A549 (cell line): ENCODE measurements at regions not wholly inside any gene's neighbourhood (a gene's known extent, or its start where the extent isn't known, plus 50 kb on each side); places are given as distances from the start of the nearest gene placed in this dataset.

Experiments
- ATAC-seq, 2 experiments: fragments of 200-7000 bp in 1 of 2; fragments of >200 bp in 1 of 2; cut with Nextera tagmentation in 1 of 2; cut with Tn5 transposase in 1 of 2; 3 replicates each; pipeline versions ENCODE4 v1.8.0 to v1.9.1; 2018 to 2020; ENCODE audit warnings: mild to moderate bottlenecking in 1 of 2, moderate library complexity in 1 of 2
- CTCF ChIA-PET: fragments of 300-600 bp; sonication (Branson Sonifier 250); formaldehyde crosslinking; extraction: SDS; loops from one replicate; lab custom pipeline; 2021; ENCODE audit warnings: antibody characterized with exemption, inconsistent platforms; lab: Yijun Ruan, JAX
- POLR2A ChIA-PET: fragments of 350-600 bp; formaldehyde crosslinking; extraction: SDS; loops from one replicate; lab custom pipeline; 2021; ENCODE audit warnings: antibody characterized with exemption, inconsistent platforms; lab: Yijun Ruan, JAX
- DNase-seq, 2 experiments: peaks; one replicate each; pipeline versions ENCODE4 v3.0.0 to v3.0.0-alpha.2; 2011 to 2016; ENCODE audit warnings: low read depth in 1 of 2, low spot score in 1 of 2
- FAIRE-seq: peaks from 2 replicates; lab custom pipeline; 2011; peaks lifted over from hg19 to GRCh38; lab: Jason Lieb, UNC
- H3K27ac ChIP-seq, 2 experiments: fragments of >200 bp; sonication (Bioruptor Twin); formaldehyde crosslinking; 3 replicates each; pipeline ENCODE4 v1.5.1; 2016 to 2017
- H3K4me1 ChIP-seq: fragments of >200 bp; sonication (Bioruptor Twin); formaldehyde crosslinking; 3 replicates; pipeline ENCODE4 v1.6.1; 2016
- H3K4me2 ChIP-seq: fragments of >200 bp; sonication (Bioruptor Twin); formaldehyde crosslinking; 3 replicates; pipeline ENCODE4 v1.6.1; 2016
- H3K4me3 ChIP-seq: fragments of >200 bp; sonication (Bioruptor Twin); formaldehyde crosslinking; 3 replicates; pipeline ENCODE4 v1.5.1; 2016
- H3K9me3 ChIP-seq: fragments of >200 bp; sonication (Bioruptor Twin); formaldehyde crosslinking; 3 replicates; pipeline ENCODE4 v1.6.1; 2016
- BCL3 ChIP-seq: fragments of >200 bp; sonication (Bioruptor Twin); formaldehyde crosslinking; IDR thresholded peaks from 3 replicates; pipeline ENCODE4 v1.6.1; 2016
- BHLHE40 ChIP-seq: IDR thresholded peaks from 2 replicates; pipeline ENCODE4 v1.6.1; 2012; ENCODE audit warnings: low read depth, low read length, inconsistent platforms
- CBX8 ChIP-seq: fragments of 200-600 bp; sonication (generic); IDR thresholded peaks from 2 replicates; pipeline ENCODE4 v1.6.1; 2016
- EHF ChIP-seq: fragments of 250-450 bp; sonication (Bioruptor Pico); IDR thresholded peaks from 2 replicates; pipeline ENCODE4 v1.5.0; 2020; ENCODE audit warnings: mild to moderate bottlenecking
- HES2 ChIP-seq: fragments of >200 bp; sonication (Bioruptor Twin); formaldehyde crosslinking; IDR thresholded peaks from 2 replicates; pipeline ENCODE4 v1.6.1; 2016
- HMGXB4 ChIP-seq: fragments of 250-450 bp; sonication (Bioruptor Pico); IDR thresholded peaks from 2 replicates; pipeline ENCODE4 v1.5.0; 2021; ENCODE audit warnings: mild to moderate bottlenecking, moderate library complexity, borderline replicate concordance
- HOXA7 ChIP-seq: fragments of 250-450 bp; sonication (Bioruptor Pico); IDR thresholded peaks from 2 replicates; pipeline ENCODE4 v1.5.0; 2020; ENCODE audit warnings: mild to moderate bottlenecking, moderate library complexity
- HOXB13 ChIP-seq: fragments of 250-450 bp; sonication (Bioruptor Pico); IDR thresholded peaks from 2 replicates; pipeline ENCODE4 v1.5.0; 2020; ENCODE audit warnings: low read depth, mild to moderate bottlenecking, moderate library complexity
- JUNB ChIP-seq: fragments of >200 bp; sonication (Bioruptor Twin); formaldehyde crosslinking; IDR thresholded peaks from 2 replicates; pipeline ENCODE4 v1.6.1; 2016
- KDM1A ChIP-seq: fragments of 200-600 bp; sonication (generic); IDR thresholded peaks from 2 replicates; pipeline ENCODE4 v1.6.1; 2016; ENCODE audit warnings: low read depth, mild to moderate bottlenecking
- KDM5A ChIP-seq: fragments of 200-600 bp; sonication (generic); IDR thresholded peaks from 2 replicates; pipeline ENCODE4 v1.6.1; 2016; ENCODE audit warnings: antibody characterized with exemption, mild to moderate bottlenecking
- MAFK ChIP-seq: fragments of 450-650 bp; IDR thresholded peaks from 2 replicates; pipeline ENCODE4 v1.6.1; 2014; ENCODE audit not compliant: partially characterized antibody
- MAZ ChIP-seq: fragments of 150-350 bp; IDR thresholded peaks from 2 replicates; pipeline ENCODE4 v1.6.1; 2014; ENCODE audit warnings: antibody characterized with exemption, low read depth, low read length, borderline replicate concordance
- NFE2L2 ChIP-seq: fragments of 150-350 bp; conservative IDR thresholded peaks from 2 replicates; pipeline ENCODE4 v1.6.1; 2014; ENCODE audit warnings: low read length
- NPAS2 ChIP-seq: fragments of 250-450 bp; sonication (Bioruptor Pico); IDR thresholded peaks from 2 replicates; pipeline ENCODE4 v1.8.0; 2022; ENCODE audit warnings: mild to moderate bottlenecking, moderate library complexity, borderline replicate concordance
- NR3C1 ChIP-seq: fragments of >200 bp; sonication (Bioruptor Twin); formaldehyde crosslinking; IDR thresholded peaks from 3 replicates; pipeline ENCODE4 v1.6.1; 2017
- PHF8 ChIP-seq: fragments of 200-600 bp; sonication (generic); IDR thresholded peaks from 2 replicates; pipeline ENCODE4 v1.6.1; 2016; ENCODE audit warnings: low read depth, mild to moderate bottlenecking, antibody characterized with exemption, moderate library complexity, borderline replicate concordance
- POLR2A ChIP-seq: IDR thresholded peaks from 2 replicates; pipeline ENCODE4 v1.6.1; 2012; ENCODE audit warnings: mild to moderate bottlenecking, low read length
- RAD21 ChIP-seq, 2 experiments: fragments of >200 bp in 1 of 2; sonication (Bioruptor Twin) in 1 of 2; formaldehyde crosslinking in 1 of 2; IDR thresholded peaks in 1 of 2; conservative IDR thresholded peaks in 1 of 2; 2 replicates in 1 of 2; 3 replicates in 1 of 2; pipeline ENCODE4 v1.6.1; 2012 to 2018; ENCODE audit warnings: inconsistent platforms in 1 of 2
- REST ChIP-seq: fragments of 200-600 bp; sonication (generic); IDR thresholded peaks from 2 replicates; pipeline ENCODE4 v1.6.1; 2016; ENCODE audit warnings: antibody characterized with exemption, mild to moderate bottlenecking, moderate library complexity
- SREBF2 ChIP-seq: fragments of 450-650 bp; IDR thresholded peaks from 2 replicates; pipeline ENCODE4 v1.6.1; 2014; ENCODE audit warnings: mild to moderate bottlenecking, moderate library complexity
- TFCP2L1 ChIP-seq: fragments of 250-450 bp; sonication (Bioruptor Pico); IDR thresholded peaks from 2 replicates; pipeline ENCODE4 v1.5.0; 2021; ENCODE audit warnings: mild to moderate bottlenecking
- ZNF302 ChIP-seq: fragments of 250-450 bp; sonication (Bioruptor Pico); IDR thresholded peaks from 2 replicates; pipeline ENCODE4 v1.9.0; 2021; ENCODE audit warnings: inconsistent platforms, mild to moderate bottlenecking, moderate library complexity
- WGBS: methylation state at CpG from one replicate; pipeline ENCODE4 v1.1.6; 2017; ENCODE audit errors: missing lambda C conversion rate; 5-methylcytosine and 5-hydroxymethylcytosine counted together

GRCh38 chr9:19522558-19522957, 113.7 kb downstream of the ACER2 start:
- 27% methylated on average over 2 of the region's 2 CpGs for WGBS
- no peaks in the 10 kb centered on the region for H3K9me3 ChIP-seq

GRCh38 chr9:19521205-19521604, 112.4 kb downstream of the ACER2 start:
- no peak for ATAC-seq
- no peaks in the 10 kb centered on the region for H3K9me3 ChIP-seq
- no peak for FAIRE-seq
- TF ChIP-seq TFCP2L1 (CRISPR knock-in tag) (no peak), KDM1A (no peak), HOXB13 (CRISPR knock-in tag) (no peak), HOXA7 (CRISPR knock-in tag) (no peak), RAD21 (conservative IDR thresholded peaks at IDR 0.05 in 1 of 2, IDR thresholded peaks at IDR 0.05 in 1 of 2) (no peak), PHF8 (no peak), HES2 (no peak), CBX8 (no peak), JUNB (no peak), NR3C1 (no peak)
- ChIA-PET POLR2A (no interaction called here), CTCF (interaction anchor here (1.1 to 1.7 kb wide), 2 partner anchors 10 to 56 kb away, joined by 3 to 4 read pairs; no protein-coding TSS in a partner anchor)
- H3K4me3 ChIP-seq, result no peak overlapping the region
- WGBS, result 0% methylated on average over 2 of the region's 2 CpGs
- H3K27ac ChIP-seq, result no peak overlapping the region
- DNase-seq, result no peak
- H3K4me1 ChIP-seq, result no peaks in the 10 kb centered on the region
- H3K4me2 ChIP-seq, result no peak overlapping the region

More at GRCh38 chr9:19522558-19522957, 113.7 kb downstream of the ACER2 start:
- TF ChIP-seq ZNF302 (CRISPR knock-in tag) (no peak), PHF8 (no peak), SREBF2 (no peak), HOXB13 (CRISPR knock-in tag) (no peak), MAFK (peak; percentile 98), REST (no peak)
- no peak overlapping the region for H3K27ac ChIP-seq
- FAIRE-seq (no peak), ATAC-seq (no peak), DNase-seq (no peak)
- ChIA-PET POLR2A (no interaction called here), CTCF (interaction anchor here (0.6 to 1.2 kb wide), 2 partner anchors 12 to 880 kb away, joined by 3 read pairs; no protein-coding TSS in a partner anchor)
- H3K4me2 ChIP-seq, result no peak overlapping the region
- H3K4me1 ChIP-seq, result no peaks in the 10 kb centered on the region
- H3K4me3 ChIP-seq, result no peak overlapping the region

- DNase-seq, result no peak
- ChIA-PET POLR2A (no interaction called here), CTCF (interaction anchor here (0.6 to 1.1 kb wide), 4 partner anchors 13 to 309 kb away, joined by 3 read pairs; no protein-coding TSS in a partner anchor)
- Histone ChIP-seq H3K4me3 (no peak overlapping the region), H3K4me1 (no peaks in the 10 kb centered on the region), H3K4me2 (no peak overlapping the region), H3K27ac (no peak overlapping the region), H3K9me3 (no peaks in the 10 kb centered on the region)
- peak in 1 of 2 experiments; percentile 47; a peak in 2 of 6 replicates for ATAC-seq
- no peak for FAIRE-seq
- TF ChIP-seq RAD21 (conservative IDR thresholded peaks at IDR 0.05 in 1 of 2, IDR thresholded peaks at IDR 0.05 in 1 of 2) (peak in 1 of 2 experiments; percentile 36; a peak in 2 of 5 replicates), POLR2A (no peak)
- 34% methylated on average over 3 of the region's 3 CpGs for WGBS
Measured at GRCh38 chr9:19517202-19517942, 108.6 kb downstream of the ACER2 start.

GRCh38 chr9:19516348-19516747, 107.5 kb downstream of the ACER2 start:
- DNase-seq (no peak), FAIRE-seq (no peak), ATAC-seq (no peak)
- Histone ChIP-seq H3K4me3 (no peak overlapping the region), H3K27ac (no peak overlapping the region), H3K9me3 (no peaks in the 10 kb centered on the region), H3K4me1 (no peaks in the 10 kb centered on the region), H3K4me2 (no peak overlapping the region)
- ChIA-PET CTCF (interaction anchor here (1.1 kb wide), 2 partner anchors 14 kb away, joined by 3 read pairs; no protein-coding TSS in a partner anchor), POLR2A (no interaction called here)
- 16% methylated on average over 4 of the region's 4 CpGs for WGBS
- TF ChIP-seq BHLHE40, result no peak
- TF ChIP-seq POLR2A, result no peak
- no peak for TF ChIP-seq EHF (CRISPR knock-in tag)
- no peak for TF ChIP-seq KDM5A
- no peak for TF ChIP-seq NPAS2 (CRISPR knock-in tag)
- TF ChIP-seq NFE2L2, result no peak
- TF ChIP-seq NR3C1, result no peak
- TF ChIP-seq BCL3, result no peak
- TF ChIP-seq PHF8, result no peak
- no peak for TF ChIP-seq MAZ
- no peak for TF ChIP-seq HMGXB4 (CRISPR knock-in tag)
